RKO (cell line): ENCODE measurements at regions not wholly inside any gene's neighbourhood (a gene's known extent, or its start where the extent isn't known, plus 50 kb on each side); places are given as distances from the start of the nearest gene placed in this dataset.

Source experiments
- DNase-seq: peaks from one replicate; pipeline ENCODE4 v3.0.0-alpha.2; 2016; ENCODE audit warnings: low spot score

GRCh38 chr16:48942996-48943395 is 333.0 kb upstream of the N4BP1 start:
- no peak for DNase-seq

DNA sequence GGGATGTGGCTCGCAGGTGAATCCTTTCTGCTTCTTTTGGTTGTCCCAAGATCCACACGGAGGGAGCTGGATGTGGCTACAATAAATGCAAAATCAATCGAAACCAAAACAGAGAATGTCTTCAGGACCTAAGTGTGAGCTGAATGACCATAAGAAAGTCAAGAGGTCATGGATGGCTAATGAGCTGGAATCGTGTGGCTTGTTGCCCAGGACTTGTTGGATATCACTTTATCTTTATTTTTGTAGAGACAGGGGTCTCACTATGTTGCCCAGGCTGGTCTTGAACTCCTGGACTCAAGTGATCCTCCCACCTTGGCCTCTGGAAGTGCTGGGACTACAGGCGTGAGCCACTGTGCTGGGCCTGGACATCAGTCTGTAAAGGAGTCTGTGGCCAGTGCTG is 326.8 kb upstream of the N4BP1 start:
- no peak for DNase-seq

- DNase-seq = no peak
Measured at GRCh38 chr16:48932216-48932855, 322.4 kb upstream of the N4BP1 start.

DNA sequence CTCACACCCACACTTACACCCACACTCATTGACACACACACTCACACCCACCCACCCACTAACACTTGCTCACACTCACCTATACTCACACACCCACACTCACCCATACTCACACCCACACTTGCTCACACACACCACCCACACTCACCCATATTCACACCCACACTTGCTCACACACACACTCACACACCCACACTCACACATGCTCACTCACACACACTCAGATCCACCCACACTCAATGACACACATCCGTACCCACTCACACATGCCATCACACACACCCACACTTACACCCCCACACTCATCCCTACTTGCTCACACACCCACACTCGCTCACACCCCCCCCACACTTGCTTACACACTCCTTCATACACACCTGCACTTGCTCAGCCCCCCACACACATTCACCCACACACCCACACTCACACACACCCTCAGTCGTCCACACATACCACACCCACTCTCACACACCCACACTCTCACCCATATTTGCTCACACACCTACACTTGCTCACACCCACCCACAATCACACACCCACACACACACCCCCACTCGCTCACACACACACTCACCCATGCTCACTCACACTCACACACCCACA is 321.1 kb upstream of the N4BP1 start:
- no peak for DNase-seq

DNA sequence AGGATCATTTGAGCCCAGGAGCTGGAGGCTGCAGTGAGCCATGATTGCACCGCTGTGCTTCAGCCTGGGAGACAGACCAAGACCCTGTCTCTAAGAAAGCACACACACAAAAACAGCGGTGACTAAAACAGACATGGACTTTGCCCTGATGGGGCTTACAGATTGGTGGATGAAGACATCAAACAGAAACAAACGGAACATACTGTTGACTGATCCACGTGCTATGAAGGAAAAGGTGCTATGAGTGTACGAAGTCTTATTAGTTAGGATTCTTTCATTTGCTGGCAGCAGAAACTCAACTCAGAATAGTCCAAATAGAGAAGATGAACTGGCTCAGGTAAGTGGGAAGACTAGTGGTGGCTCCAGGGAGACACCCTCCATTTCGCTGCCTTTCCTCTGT is 309.8 kb upstream of the N4BP1 start:
- DNase-seq = no peak

- DNase-seq = no peak
Measured at GRCh38 chr16:48918520-48919258, 308.7 kb upstream of the N4BP1 start.

GRCh38 chr16:48916566-48916965 is 306.6 kb upstream of the N4BP1 start:
- no peak for DNase-seq

GRCh38 chr16:48914070-48914469 is 304.1 kb upstream of the N4BP1 start:
- DNase-seq = no peak

DNA sequence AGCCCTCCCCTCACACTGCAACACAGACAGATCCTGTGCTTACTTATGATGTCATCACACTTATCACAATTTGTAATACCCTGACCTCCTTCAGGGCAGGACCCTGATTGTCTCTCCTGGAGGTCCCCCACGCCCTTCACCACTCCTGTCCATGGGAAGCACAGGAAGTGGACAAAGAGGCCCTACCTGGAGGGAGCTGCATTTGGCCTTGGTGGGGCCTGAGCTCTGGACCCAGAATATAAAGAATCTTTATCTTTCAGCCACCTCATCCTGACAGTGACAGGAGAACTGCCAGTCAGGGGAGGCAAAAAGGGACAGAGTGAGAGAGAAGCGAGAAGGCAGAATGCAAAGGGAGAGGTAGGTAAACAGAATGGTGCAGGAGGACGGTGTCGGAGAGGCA is 303.4 kb upstream of the N4BP1 start:
- no peak for DNase-seq

DNA sequence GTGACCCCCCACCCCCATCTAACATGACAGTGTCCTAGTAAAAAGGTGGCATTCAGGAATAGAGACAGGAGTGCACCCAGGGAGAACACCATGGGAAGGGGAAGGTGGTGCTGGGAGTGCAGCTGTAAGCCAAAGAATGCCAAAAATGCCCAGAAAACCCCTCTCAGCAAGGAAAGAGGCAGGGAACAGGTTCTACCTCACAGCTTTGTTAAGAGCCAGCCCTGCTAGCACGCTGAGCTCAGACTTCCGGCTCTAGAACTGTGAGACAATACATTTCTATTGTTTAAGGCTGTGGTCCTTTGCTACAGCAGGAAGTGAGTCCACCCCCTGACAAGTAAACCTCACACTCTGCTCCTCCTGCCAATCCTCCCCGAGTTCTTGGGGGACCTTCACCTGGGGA is 302.4 kb upstream of the N4BP1 start:
- no peak for DNase-seq

- no peak for DNase-seq
Measured at GRCh38 chr16:48911700-48912099, 301.7 kb upstream of the N4BP1 start.

- no peak for DNase-seq
Measured at GRCh38 chr16:48910214-48910613, 300.2 kb upstream of the N4BP1 start.

DNA sequence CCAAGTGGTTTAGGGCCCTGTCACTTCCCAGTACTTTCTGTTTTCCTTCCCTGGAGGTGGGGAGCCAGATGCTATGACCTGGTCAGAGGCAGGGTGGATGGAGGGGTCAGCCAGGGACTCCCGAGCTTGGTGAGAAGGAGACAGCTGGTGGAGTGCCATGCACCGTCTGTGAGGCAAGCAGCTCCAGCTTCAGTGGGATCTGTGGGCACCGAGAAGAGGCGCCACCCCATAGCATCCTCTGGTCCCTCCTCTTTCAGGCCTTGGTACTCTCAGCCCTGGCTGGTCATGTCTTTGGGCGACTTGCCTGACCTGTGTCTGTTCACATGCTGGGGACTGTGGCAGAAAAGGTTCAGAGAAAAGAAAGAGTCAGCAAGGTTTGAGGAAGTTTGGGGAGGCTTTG is 299.3 kb upstream of the N4BP1 start:
- no peak for DNase-seq

- no peak for DNase-seq
Measured at GRCh38 chr16:48907906-48908634, 298.1 kb upstream of the N4BP1 start.

DNA sequence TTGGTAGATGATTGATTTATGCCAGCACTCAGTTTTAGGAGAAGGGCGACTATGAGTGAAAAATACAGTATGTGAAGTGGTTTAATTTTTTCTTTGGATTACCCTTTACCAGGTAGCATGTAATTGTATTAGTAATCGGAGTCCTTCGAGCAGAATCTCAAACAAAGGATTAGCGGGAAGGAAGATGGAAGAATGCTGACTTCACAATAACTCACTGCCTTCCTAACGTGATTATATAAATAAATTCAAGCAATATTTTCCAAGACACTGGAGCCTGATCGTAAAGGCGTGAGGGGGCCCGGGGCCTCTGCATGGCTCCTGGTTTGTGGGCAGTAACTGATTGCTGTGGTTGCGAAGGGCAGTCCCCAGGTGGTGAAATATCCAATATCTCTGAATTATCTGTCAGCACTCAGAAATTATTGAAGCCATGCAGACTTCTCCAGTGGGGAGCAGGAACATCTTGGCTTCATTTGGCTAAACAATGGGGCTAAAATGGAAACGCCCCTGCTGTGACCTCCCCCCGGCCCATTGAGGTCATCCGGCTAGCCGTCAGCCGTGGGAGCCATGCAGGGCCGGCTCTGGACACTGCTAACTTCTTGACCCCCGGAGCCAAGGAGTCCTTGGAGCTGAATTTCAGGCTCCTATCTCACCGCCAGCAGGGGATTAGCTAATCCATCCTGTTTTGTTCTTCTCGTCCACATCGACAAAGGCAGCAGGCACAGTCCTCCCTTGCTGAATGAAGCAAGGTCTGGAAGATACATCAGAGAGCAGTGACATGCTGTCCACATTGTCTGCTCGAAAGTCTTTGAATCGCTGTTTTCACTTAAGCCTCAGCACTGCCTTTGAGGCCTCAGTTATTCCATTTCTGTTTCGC is 295.9 kb upstream of the N4BP1 start:
- DNase-seq = no peak

- DNase-seq = no peak
Measured at GRCh38 chr16:48904333-48904732, 294.4 kb upstream of the N4BP1 start.

DNA sequence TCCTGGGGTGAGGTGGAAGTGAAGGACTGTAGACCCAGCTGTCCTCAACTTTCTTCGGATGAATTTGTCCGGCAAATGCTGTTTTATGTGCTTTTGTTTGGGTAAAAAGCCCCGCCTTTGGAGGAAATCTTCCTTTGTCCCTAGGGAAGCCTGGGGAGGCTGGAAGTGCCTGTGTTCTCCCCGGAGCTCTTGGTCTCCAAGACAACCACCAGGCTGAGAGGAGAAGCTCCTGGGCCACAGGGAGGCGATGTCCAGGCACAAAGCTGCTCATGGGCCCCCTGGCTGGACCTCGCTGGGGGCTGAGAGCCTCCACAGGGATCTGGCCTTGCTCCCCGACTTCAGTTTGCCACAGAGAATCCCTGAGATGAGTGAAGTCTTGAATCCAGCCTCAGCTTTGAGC is 293.1 kb upstream of the N4BP1 start:
- DNase-seq = no peak

DNA sequence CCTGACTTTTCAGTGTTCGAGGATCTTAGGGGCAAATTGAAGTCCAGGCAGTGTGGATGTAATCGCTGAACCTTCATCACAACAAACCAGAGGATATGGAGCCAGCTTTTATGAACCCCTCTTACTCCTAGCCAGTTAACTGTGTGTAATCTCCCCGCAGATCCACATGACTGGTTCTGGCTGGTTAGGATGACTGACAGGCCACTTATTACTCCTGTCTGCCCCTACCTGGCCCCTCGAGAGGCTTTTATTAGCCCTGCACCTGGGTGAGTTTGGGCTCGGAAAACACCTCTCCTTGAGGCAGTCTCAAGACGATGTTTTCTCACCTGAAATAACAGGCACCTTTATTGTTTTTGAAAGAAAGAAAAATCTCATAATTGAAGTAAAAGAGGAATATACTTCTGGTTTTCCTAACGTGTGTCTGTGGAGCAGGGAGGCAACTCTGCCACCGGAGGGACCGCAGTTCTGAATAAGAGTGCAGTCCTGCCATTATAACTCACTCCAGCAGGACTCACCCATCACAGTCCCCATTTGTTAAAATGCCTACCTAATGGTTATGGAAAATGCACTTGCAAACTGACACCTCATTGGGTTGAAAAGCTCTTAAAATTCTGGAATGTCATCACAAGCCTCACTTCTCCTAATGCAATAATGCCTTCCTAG is 291.9 kb upstream of the N4BP1 start:
- DNase-seq = peak; percentile 26

GRCh38 chr16:48899500-48899899 is 289.5 kb upstream of the N4BP1 start:
- no peak for DNase-seq

GRCh38 chr16:48897698-48898205 is 287.8 kb upstream of the N4BP1 start:
- no peak for DNase-seq

GRCh38 chr16:48895142-48895541 is 285.2 kb upstream of the N4BP1 start:
- DNase-seq = no peak
